OCI-LY3 (cell line): ENCODE measurements at regions not wholly inside any gene's neighbourhood (a gene's known extent, or its start where the extent isn't known, plus 50 kb on each side); places are given as distances from the start of the nearest gene placed in this dataset.

ENCODE experiments used
- H2AFZ ChIP-seq: fragments of 200-600, 300-600 bp; shearing (Covaris generic); 2 replicates; pipeline ENCODE4 v1.6.0; 2014; ENCODE audit warnings: antibody characterized with exemption, low read depth, low read length
- H3K27ac ChIP-seq: fragments of 200-600, 300-600 bp; sonication (generic); 2 replicates; pipeline ENCODE4 v1.5.1; 2014; ENCODE audit warnings: mild to moderate bottlenecking, low read length, moderate library complexity, mixed read lengths
- H3K27me3 ChIP-seq: fragments of 200-600, 300-600 bp; sonication (generic); 2 replicates; pipeline ENCODE4 v1.6.1; 2014; ENCODE audit warnings: low read depth, low read length, mixed read lengths
- H3K36me3 ChIP-seq: fragments of 200-600, 300-600 bp; sonication (generic); replicated peaks from 2 replicates; pipeline ENCODE3; 2014; ENCODE audit warnings: low read depth, low read length, mixed read lengths
- H3K4me1 ChIP-seq: fragments of 300-600, 200-600 bp; sonication (generic); 2 replicates; pipeline ENCODE4 v1.6.1; 2014; ENCODE audit warnings: low read length, mixed read lengths
- H3K4me2 ChIP-seq: fragments of 200-600, 300-600 bp; sonication (generic); 2 replicates; pipeline ENCODE4 v1.6.1; 2014; ENCODE audit warnings: low read length, mixed read lengths
- H3K4me3 ChIP-seq: fragments of 300-600, 200-600 bp; sonication (generic); 2 replicates; pipeline ENCODE4 v1.5.1; 2014; ENCODE audit warnings: antibody characterized with exemption, mild to moderate bottlenecking, low read length, moderate library complexity
- H3K79me2 ChIP-seq: fragments of 300-600, 200-600 bp; shearing (Covaris generic); 2 replicates; pipeline ENCODE4 v1.6.1; 2014; ENCODE audit warnings: mild to moderate bottlenecking, low read length, mixed read lengths
- H3K9ac ChIP-seq: fragments of 300-600, 200-600 bp; shearing (Covaris generic); 2 replicates; pipeline ENCODE4 v1.6.0; 2014; ENCODE audit warnings: mild to moderate bottlenecking, low read length, moderate library complexity
- H3K9me3 ChIP-seq: fragments of 200-600, 300-600 bp; shearing (Covaris generic); 2 replicates; pipeline ENCODE4 v1.6.1; 2014; ENCODE audit warnings: low read length, mixed read lengths; ENCODE audit not compliant: insufficient read depth
- H4K20me1 ChIP-seq: fragments of 200-600, 300-600 bp; sonication (generic); 2 replicates; pipeline ENCODE4 v1.6.1; 2016; ENCODE audit warnings: low read length, mixed read lengths; ENCODE audit not compliant: insufficient read depth
- EZH2phosphoT487 ChIP-seq: fragments of 200-600 bp; shearing (Covaris generic); IDR thresholded peaks from 2 replicates; pipeline ENCODE4 v1.6.1; 2018; ENCODE audit warnings: antibody characterized with exemption, mixed run types, low read depth
- TF ChIP-seq, protein P1 (sequence below): fragments of 200-600, 300-600 bp; sonication (generic); IDR thresholded peaks from 2 replicates; pipeline ENCODE4 v1.5.1; 2014; ENCODE audit warnings: antibody characterized with exemption, low read length, low read depth

DNA sequence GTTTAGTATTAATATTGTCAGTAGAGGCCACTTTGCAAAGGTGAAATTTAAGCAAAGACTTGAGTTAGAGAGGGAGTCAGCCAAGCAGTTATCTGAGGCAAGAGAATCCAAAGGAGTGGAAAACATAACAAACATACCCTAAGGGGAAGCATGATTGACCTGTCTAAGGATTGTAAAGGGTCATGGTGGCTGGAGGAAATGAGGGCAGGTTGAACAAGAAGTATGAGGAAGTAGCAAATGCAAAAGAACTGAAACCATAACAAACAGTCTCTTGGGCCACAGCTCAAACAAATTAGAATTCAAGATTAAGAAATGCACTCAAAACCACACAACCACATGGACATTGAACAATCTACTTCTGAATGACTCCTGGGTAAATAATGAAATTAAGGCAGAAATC, 103.2 kb downstream of the FBXO5 start:
- no peak overlapping the region for H2AFZ ChIP-seq
- no peak overlapping the region for H3K9ac ChIP-seq
- no peak overlapping the region for H3K4me3 ChIP-seq
- H3K4me2 ChIP-seq = no peak overlapping the region
- H3K4me1 ChIP-seq = no peaks in the 10 kb centered on the region
- no peaks in the 10 kb centered on the region for H3K9me3 ChIP-seq
- no peaks in the 10 kb centered on the region for H3K36me3 ChIP-seq
- H3K27ac ChIP-seq = no peak overlapping the region
- no peaks in the 10 kb centered on the region for H3K79me2 ChIP-seq
- no peaks in the 10 kb centered on the region for H3K27me3 ChIP-seq
- TF ChIP-seq, protein P1, sequence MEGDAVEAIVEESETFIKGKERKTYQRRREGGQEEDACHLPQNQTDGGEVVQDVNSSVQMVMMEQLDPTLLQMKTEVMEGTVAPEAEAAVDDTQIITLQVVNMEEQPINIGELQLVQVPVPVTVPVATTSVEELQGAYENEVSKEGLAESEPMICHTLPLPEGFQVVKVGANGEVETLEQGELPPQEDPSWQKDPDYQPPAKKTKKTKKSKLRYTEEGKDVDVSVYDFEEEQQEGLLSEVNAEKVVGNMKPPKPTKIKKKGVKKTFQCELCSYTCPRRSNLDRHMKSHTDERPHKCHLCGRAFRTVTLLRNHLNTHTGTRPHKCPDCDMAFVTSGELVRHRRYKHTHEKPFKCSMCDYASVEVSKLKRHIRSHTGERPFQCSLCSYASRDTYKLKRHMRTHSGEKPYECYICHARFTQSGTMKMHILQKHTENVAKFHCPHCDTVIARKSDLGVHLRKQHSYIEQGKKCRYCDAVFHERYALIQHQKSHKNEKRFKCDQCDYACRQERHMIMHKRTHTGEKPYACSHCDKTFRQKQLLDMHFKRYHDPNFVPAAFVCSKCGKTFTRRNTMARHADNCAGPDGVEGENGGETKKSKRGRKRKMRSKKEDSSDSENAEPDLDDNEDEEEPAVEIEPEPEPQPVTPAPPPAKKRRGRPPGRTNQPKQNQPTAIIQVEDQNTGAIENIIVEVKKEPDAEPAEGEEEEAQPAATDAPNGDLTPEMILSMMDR = no peak
- TF ChIP-seq EZH2phosphoT487 = no peak
- H4K20me1 ChIP-seq = no peaks in the 10 kb centered on the region

DNA sequence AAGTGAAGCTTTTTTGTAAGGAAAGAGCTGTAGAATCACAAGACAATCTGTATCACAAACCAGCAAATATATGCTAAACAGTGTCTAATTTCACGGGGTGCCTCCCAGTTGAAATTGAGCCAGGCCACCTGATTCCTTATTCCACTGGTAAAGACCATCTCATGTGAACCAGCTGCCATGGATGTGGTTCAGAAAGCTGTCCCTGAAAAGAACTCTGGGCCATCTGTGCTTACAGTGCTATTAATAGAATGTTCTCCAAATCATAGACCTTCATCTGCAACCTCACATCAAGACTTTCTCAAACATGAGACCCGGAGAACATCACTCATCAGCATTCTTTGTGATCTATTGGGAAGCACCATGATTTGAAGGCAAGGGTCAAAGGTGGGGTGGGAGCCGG, 89.7 kb downstream of the FBXO5 start:
- Histone ChIP-seq H3K9ac (no peak overlapping the region), H3K9me3 (no peaks in the 10 kb centered on the region), H3K4me1 (no peaks in the 10 kb centered on the region), H3K27ac (no peak overlapping the region), H3K36me3 (no peaks in the 10 kb centered on the region), H3K79me2 (no peaks in the 10 kb centered on the region), H3K27me3 (no peaks in the 10 kb centered on the region), H4K20me1 (no peaks in the 10 kb centered on the region), H3K4me3 (no peak overlapping the region), H2AFZ (no peak overlapping the region), H3K4me2 (no peak overlapping the region)
- no peak for TF ChIP-seq EZH2phosphoT487
- TF ChIP-seq, protein P1 = no peak

DNA sequence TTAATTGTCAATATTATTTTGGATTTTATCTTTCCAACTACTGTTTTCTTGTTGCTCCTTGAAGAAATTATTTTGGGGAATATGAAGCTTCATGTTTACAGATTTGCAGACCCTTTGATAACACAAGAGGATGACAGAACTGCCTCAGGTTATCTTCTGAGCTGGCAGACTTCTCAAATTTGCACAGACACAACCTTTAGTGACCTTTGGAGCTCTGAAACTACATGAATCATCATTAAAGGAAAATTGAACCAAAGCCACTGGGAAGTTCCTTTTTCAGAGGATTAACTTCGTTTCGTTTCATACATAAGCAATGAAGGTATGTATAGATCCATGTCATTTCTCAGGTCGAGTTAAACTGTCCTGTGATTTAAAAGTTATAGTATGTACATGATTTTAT, 85.9 kb downstream of the FBXO5 start:
- Histone ChIP-seq H4K20me1 (no peaks in the 10 kb centered on the region), H3K9ac (no peak overlapping the region), H3K9me3 (no peaks in the 10 kb centered on the region), H3K4me2 (no peak overlapping the region), H3K36me3 (no peaks in the 10 kb centered on the region), H3K79me2 (no peaks in the 10 kb centered on the region), H3K4me1 (no peaks in the 10 kb centered on the region), H3K27ac (no peak overlapping the region), H3K27me3 (no peaks in the 10 kb centered on the region), H2AFZ (no peak overlapping the region), H3K4me3 (no peak overlapping the region)
- TF ChIP-seq EZH2phosphoT487 = no peak
- TF ChIP-seq, protein P1 = no peak

DNA sequence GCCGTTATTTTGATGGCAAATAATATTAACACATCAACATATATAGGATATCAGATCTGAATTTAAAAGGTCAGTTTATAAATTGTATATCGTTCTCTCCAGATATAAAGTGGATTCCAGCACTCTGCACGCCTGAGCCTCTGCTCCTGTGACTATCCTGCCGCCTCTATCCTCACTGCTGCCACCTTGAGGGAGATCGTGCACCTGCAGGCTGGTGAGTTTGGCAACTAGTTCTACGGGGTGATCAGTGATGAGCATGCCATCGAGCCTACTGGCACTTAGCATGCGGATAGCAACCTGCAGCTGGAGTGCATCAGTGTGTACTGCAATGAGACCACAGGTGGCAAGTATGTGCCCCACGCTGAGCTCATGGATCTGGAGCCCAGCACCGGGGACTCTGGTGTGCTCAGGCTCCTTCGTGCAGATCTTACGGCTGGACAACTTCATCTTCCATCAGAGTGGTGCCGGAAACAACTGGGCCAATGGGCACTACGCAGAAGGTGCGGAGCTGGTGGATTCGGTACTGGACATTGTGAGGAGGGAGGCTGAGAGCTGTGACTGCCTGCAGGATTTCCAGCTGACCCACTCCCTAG, 84.9 kb downstream of the FBXO5 start:
- Histone ChIP-seq H3K4me1 (no peaks in the 10 kb centered on the region), H4K20me1 (no peaks in the 10 kb centered on the region), H3K4me2 (no peak overlapping the region), H3K36me3 (no peaks in the 10 kb centered on the region), H3K9me3 (no peaks in the 10 kb centered on the region), H2AFZ (no peak overlapping the region), H3K79me2 (no peaks in the 10 kb centered on the region), H3K27me3 (no peaks in the 10 kb centered on the region), H3K27ac (no peak overlapping the region), H3K4me3 (no peak overlapping the region), H3K9ac (no peak overlapping the region)
- TF ChIP-seq, protein P1 = peak; percentile 60
- TF ChIP-seq EZH2phosphoT487 = no peak
